Uterus (tissue), 3 donors: ENCODE measurements at regions not wholly inside any gene's neighbourhood (a gene's known extent, or its start where the extent isn't known, plus 50 kb on each side); places are given as distances from the start of the nearest gene placed in this dataset.

Experiments used
- DNase-seq, 2 donors: peaks; one replicate each; pipeline ENCODE4 v3.0.0-alpha.2; 2019 to 2020
- H3K27ac ChIP-seq, 2 donors: fragments of 200-600 bp; sonication (generic); 1 replicate in 1 of 2; 2 replicates in 1 of 2; pipeline ENCODE4 v1.5.1; 2016 to 2018
- H3K27me3 ChIP-seq, 2 donors: fragments of 200-600 bp; sonication (generic); one replicate each; pipeline ENCODE4 v1.5.1; 2018 to 2019; ENCODE audit warnings: control low read depth in 1 of 2
- H3K36me3 ChIP-seq, 2 donors: fragments of 200-600 bp; sonication (generic); one replicate each; pipeline ENCODE4 v1.5.1; 2019; ENCODE audit warnings: control low read depth in 1 of 2
- H3K4me1 ChIP-seq, 2 donors: fragments of 200-600 bp; sonication (generic); one replicate each; pipeline ENCODE4 v1.5.1; 2018 to 2019; ENCODE audit warnings: control low read depth in 1 of 2
- H3K4me3 ChIP-seq, 2 donors: fragments of 200-600 bp; sonication (generic); 1 replicate in 1 of 2; 2 replicates in 1 of 2; pipeline ENCODE4 v1.5.1; 2018 to 2019; ENCODE audit warnings: mild to moderate bottlenecking in 1 of 2
- H3K9me3 ChIP-seq, 2 donors: fragments of 200-600 bp; sonication (generic); one replicate each; pipeline ENCODE4 v1.5.1; 2019; ENCODE audit warnings: control low read depth in 1 of 2
- POLR2A ChIP-seq, 2 donors: fragments of 450-650 bp; IDR thresholded peaks; one replicate each; pipeline ENCODE4 v1.6.1; 2016; ENCODE audit warnings: antibody characterized with exemption in 2 of 2, mild to moderate bottlenecking in 1 of 2, moderate library complexity in 1 of 2
- intact Hi-C: fragments of 100-400 bp; cut with DNase I; formaldehyde crosslinking; loops from one replicate; pipeline ENCODE4 v1.15.1; 2023; ENCODE audit warnings: low total_unique reads
- TF ChIP-seq, protein P1 (sequence below), 4 experiments: fragments of 200-600 bp in 2 of 4; fragments of 450-650 bp in 2 of 4; sonication (generic) in 2 of 4; IDR thresholded peaks; one replicate each; pipeline ENCODE4 v1.5.1; 2016 to 2019; ENCODE audit warnings: antibody characterized with exemption in 4 of 4, mild to moderate bottlenecking in 2 of 4, moderate library complexity in 1 of 4
- donor health status: DM: yes; HTN: yes; CAD: no.

DNA sequence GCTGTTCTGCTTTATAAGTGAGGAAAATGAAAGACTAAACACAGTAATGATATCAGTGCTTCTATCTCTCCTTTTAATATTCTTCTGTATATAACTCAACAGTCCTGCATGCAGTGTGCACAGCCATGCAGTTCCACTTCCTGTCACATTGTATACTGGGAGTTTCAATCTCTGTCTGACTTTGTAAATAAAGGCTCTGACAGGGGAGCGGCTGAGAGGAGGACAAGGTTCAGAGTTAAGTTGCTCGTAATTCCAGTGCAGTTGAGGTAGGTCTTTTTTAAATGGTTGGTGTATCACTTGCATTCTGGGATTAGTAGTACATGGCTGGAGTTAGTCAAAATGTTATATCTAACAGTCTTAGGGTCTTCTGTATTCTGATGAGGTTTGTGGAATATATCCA lies 264.5 kb downstream of the OLFM3 start:
- intact Hi-C loops: no loop called here
- Histone ChIP-seq H3K4me1 (no peaks in the 10 kb centered on the region), H3K4me3 (no peak overlapping the region), H3K27ac (no peak overlapping the region), H3K9me3 (no peaks in the 10 kb centered on the region), H3K36me3 (no peaks in the 10 kb centered on the region), H3K27me3 (no peaks in the 10 kb centered on the region)
- no peak for TF ChIP-seq POLR2A (IDR thresholded peaks at IDR 0.05)
- TF ChIP-seq, protein P1, sequence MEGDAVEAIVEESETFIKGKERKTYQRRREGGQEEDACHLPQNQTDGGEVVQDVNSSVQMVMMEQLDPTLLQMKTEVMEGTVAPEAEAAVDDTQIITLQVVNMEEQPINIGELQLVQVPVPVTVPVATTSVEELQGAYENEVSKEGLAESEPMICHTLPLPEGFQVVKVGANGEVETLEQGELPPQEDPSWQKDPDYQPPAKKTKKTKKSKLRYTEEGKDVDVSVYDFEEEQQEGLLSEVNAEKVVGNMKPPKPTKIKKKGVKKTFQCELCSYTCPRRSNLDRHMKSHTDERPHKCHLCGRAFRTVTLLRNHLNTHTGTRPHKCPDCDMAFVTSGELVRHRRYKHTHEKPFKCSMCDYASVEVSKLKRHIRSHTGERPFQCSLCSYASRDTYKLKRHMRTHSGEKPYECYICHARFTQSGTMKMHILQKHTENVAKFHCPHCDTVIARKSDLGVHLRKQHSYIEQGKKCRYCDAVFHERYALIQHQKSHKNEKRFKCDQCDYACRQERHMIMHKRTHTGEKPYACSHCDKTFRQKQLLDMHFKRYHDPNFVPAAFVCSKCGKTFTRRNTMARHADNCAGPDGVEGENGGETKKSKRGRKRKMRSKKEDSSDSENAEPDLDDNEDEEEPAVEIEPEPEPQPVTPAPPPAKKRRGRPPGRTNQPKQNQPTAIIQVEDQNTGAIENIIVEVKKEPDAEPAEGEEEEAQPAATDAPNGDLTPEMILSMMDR (IDR thresholded peaks at IDR 0.05): no peak
- no peak for DNase-seq

DNA sequence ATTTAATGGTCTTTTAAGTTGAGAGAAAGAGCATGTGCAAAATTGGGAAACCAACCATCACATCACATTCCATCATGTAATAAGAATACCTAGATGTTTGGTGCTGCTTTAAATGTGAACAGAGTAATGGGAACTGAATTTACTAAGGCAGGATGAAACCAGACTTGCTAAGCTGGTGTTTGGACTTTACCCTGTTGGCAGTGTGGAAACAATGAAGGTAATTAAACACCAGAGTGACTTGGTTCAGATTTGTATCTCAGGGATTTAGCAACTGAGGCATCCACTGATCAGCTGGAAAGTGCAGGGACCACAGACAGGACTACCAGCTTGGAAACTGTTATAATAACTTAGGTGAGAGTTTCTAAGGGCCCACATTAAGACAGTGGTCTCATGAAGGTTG lies 263.4 kb downstream of the OLFM3 start:
- intact Hi-C loops: no loop called here
- no peaks in the 10 kb centered on the region for H3K4me1 ChIP-seq
- no peaks in the 10 kb centered on the region for H3K9me3 ChIP-seq
- no peaks in the 10 kb centered on the region for H3K27me3 ChIP-seq
- H3K27ac ChIP-seq: no peak overlapping the region
- no peak for TF ChIP-seq POLR2A (IDR thresholded peaks at IDR 0.05)
- TF ChIP-seq, protein P1 (IDR thresholded peaks at IDR 0.05): no peak
- no peak overlapping the region for H3K4me3 ChIP-seq
- H3K36me3 ChIP-seq: no peaks in the 10 kb centered on the region
- no peak for DNase-seq

DNA sequence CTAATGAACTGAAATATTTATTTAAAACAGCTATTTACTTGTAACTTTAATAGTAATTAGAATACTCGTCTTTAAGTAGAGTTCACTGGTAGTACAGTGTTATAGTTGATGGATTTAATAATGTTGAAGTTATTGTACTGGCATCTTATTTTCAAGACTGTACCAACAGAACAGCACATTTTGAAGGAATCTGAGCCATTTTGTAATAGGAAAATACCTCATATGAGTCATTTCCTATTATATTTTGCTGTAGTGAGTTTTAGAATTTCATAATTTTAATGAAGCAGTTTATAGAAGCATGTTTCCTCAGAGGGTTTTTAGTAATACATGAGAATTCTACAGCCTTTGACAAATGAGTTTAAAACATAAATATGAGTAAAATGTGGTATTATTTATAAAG lies 258.3 kb downstream of the OLFM3 start:
- Histone ChIP-seq H3K36me3 (no peaks in the 10 kb centered on the region), H3K27me3 (no peaks in the 10 kb centered on the region), H3K4me3 (no peak overlapping the region), H3K9me3 (no peaks in the 10 kb centered on the region), H3K27ac (no peak overlapping the region), H3K4me1 (no peaks in the 10 kb centered on the region)
- intact Hi-C loops: no loop called here
- no peak for DNase-seq
- no peak for TF ChIP-seq POLR2A (IDR thresholded peaks at IDR 0.05)
- TF ChIP-seq, protein P1 (IDR thresholded peaks at IDR 0.05): no peak

DNA sequence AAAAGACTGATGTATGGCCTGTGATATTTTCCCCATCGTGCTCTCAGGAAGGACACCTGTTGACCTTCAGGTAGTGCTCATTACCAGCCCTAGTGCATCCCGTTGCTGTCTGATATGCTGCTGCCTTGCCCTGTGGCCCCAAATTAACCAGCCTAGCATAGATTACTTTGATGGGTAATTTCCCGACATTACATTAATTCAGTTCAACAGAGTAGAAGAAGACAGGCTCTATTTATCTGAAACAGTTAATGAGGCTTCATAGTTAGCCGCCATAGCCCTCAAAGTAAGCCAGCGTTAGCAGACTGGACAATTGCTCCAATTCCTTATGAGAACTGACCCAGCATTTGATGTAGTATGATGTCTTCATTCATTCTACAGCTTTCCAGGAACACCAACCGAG lies 257.6 kb downstream of the OLFM3 start:
- H3K4me3 ChIP-seq: no peak overlapping the region
- no peaks in the 10 kb centered on the region for H3K4me1 ChIP-seq
- no peak for TF ChIP-seq POLR2A (IDR thresholded peaks at IDR 0.05)
- TF ChIP-seq, protein P1 (IDR thresholded peaks at IDR 0.05): no peak
- H3K9me3 ChIP-seq: no peaks in the 10 kb centered on the region
- no peak for DNase-seq
- intact Hi-C loops: no loop called here
- H3K36me3 ChIP-seq: no peaks in the 10 kb centered on the region
- H3K27me3 ChIP-seq: no peaks in the 10 kb centered on the region
- no peak overlapping the region for H3K27ac ChIP-seq

DNA sequence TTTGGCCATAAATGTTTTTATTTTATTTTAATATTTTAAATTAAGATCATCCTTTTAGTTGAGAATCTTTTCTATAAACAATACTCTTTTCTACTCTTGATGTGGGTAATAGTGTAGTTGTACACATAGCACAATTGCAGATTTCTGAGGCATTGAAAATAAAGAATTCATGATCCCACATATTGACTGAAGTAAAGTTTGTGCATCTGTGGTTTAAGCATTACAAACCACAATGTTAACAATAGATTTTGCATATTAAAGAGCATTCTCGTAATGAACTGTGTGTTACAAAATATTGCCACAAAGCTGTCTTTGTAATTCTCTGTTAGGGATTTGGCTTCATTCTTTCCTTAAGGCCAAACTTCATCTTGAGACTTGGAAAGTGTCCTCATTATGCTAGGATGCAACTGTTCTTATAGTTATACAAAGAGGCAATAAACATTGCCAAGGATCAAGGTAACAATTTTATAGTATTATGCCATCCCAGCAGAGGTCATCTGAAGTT lies 256.8 kb downstream of the OLFM3 start:
- Histone ChIP-seq H3K9me3 (no peaks in the 10 kb centered on the region), H3K36me3 (no peaks in the 10 kb centered on the region), H3K4me3 (no peak overlapping the region), H3K4me1 (no peaks in the 10 kb centered on the region), H3K27ac (no peak overlapping the region), H3K27me3 (no peaks in the 10 kb centered on the region)
- no peak for DNase-seq
- intact Hi-C loops: no loop called here
- TF ChIP-seq POLR2A (IDR thresholded peaks at IDR 0.05): no peak
- TF ChIP-seq, protein P1 (IDR thresholded peaks at IDR 0.05): no peak
